ENCODE measurements at regions not wholly inside any gene's neighbourhood (a gene's known extent, or its start where the extent isn't known, plus 50 kb on each side); places are given as distances from the start of the nearest gene placed in this dataset.

DNA sequence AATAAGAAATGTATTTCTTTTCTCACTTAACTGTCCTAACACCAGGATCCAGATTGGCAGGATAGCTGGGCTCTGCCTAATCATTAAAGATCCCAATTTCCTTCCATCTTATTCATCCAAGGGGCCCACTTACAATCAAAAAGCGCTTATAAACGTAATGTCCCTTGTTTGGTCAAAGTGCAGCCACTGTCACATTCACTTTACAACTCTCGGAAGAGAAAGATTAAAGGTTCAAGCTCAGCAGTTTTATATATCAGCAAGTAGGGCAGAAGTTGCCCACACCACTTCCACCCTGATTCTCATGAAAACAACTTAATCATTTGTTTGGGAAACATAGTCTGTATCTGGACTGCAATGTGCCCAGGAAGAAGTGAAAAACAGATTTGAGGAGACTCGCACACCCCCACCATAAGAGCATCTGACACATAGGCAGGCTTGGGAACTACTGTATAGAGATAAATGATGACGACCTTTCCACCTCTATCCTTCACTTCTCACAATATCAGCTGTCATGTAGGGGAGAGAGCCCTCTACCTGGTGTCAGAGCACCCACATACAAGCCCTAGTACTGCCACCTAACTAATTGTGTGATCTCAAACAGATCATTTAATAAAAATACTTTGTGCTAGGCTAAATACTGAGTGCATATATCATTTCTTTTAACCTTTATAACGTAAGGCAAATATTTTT lies 80.8 kb downstream of the CAPZA3 start:
- H3K27ac ChIP-seq = no peak overlapping the region
- H3K27me3 ChIP-seq = no peaks in the 10 kb centered on the region
- no peak for DNase-seq (ENCODE audit: low spot score)
- peaks cover 0 to 5% of the 10 kb centered on the region in 2 donors for H3K4me1 ChIP-seq
- H3K4me3 ChIP-seq = no peak overlapping the region
- TF ChIP-seq CTCF (IDR thresholded peaks at IDR 0.05) = no peak
- H3K36me3 ChIP-seq = no peaks in the 10 kb centered on the region
- H3K9me3 ChIP-seq = no peaks in the 10 kb centered on the region

GRCh38 chr12:18819484-18819883 lies 81.6 kb downstream of the CAPZA3 start:
- H3K36me3 ChIP-seq = no peaks in the 10 kb centered on the region
- H3K4me3 ChIP-seq = no peak overlapping the region
- no peaks in the 10 kb centered on the region for H3K4me1 ChIP-seq
- no peak for DNase-seq (ENCODE audit: low spot score)
- no peak overlapping the region for H3K27ac ChIP-seq
- H3K9me3 ChIP-seq = no peaks in the 10 kb centered on the region
- TF ChIP-seq CTCF (IDR thresholded peaks at IDR 0.05) = no peak
- H3K27me3 ChIP-seq = no peaks in the 10 kb centered on the region

- Histone ChIP-seq H3K27me3 (no peaks in the 10 kb centered on the region), H3K27ac (no peak overlapping the region), H3K4me1 (no peaks in the 10 kb centered on the region), H3K4me3 (no peak overlapping the region), H3K36me3 (no peaks in the 10 kb centered on the region), H3K9me3 (peaks cover 0 to 6% of the 10 kb centered on the region in 2 donors)
- no peak for TF ChIP-seq CTCF (IDR thresholded peaks at IDR 0.05)
- DNase-seq (ENCODE audit: low spot score) = no peak
Measured at GRCh38 chr12:18823461-18823860, 85.5 kb downstream of the CAPZA3 start.

DNA sequence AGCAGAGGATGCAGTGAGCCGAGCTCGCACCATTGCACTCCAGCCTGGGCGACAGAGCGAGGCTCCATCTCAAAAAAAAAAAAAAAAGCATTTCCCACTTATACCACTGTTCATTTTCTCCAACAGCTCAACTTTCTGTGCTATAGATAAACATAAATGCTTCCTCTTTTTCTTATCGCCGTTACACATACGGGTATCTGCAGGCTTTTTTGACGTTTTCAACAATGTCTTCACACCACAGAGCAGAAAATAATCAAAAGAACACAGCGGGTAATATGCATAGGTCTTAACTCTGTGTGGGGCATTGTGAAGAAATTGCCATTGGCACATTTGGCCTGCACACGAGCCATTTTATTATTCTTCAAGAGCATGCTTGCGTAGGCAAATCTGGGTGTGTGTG lies 86.4 kb downstream of the CAPZA3 start:
- TF ChIP-seq CTCF (IDR thresholded peaks at IDR 0.05) = no peak
- Histone ChIP-seq H3K27ac (no peak overlapping the region), H3K4me3 (no peak overlapping the region), H3K4me1 (no peaks in the 10 kb centered on the region), H3K9me3 (peaks cover 0 to 14% of the 10 kb centered on the region in 2 donors), H3K27me3 (no peaks in the 10 kb centered on the region), H3K36me3 (no peaks in the 10 kb centered on the region)
- DNase-seq (ENCODE audit: low spot score) = no peak

DNA sequence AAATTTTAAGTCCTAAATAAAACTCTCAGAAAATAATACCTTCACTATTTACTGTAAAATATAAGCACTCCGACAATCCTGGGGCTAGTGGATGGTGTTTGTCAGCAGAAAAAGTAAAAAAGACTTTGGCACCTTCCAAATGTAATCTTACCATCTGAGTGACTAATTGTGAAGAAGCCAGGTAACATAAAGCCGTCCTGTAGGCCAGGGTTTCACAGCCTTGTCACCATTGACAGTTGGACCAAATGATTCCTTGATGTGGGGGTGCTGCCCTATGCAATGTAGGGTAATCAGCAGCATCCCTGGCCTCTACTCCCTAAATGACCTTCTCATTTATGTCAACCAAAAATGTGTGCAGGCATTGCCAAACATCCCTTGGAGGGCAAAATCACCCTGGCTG lies 87.2 kb downstream of the CAPZA3 start:
- Histone ChIP-seq H3K36me3 (no peaks in the 10 kb centered on the region), H3K9me3 (peaks cover 0 to 18% of the 10 kb centered on the region in 2 donors), H3K4me3 (no peak overlapping the region), H3K4me1 (no peaks in the 10 kb centered on the region), H3K27ac (no peak overlapping the region), H3K27me3 (no peaks in the 10 kb centered on the region)
- TF ChIP-seq CTCF (IDR thresholded peaks at IDR 0.05) = no peak
- DNase-seq (ENCODE audit: low spot score) = no peak

DNA sequence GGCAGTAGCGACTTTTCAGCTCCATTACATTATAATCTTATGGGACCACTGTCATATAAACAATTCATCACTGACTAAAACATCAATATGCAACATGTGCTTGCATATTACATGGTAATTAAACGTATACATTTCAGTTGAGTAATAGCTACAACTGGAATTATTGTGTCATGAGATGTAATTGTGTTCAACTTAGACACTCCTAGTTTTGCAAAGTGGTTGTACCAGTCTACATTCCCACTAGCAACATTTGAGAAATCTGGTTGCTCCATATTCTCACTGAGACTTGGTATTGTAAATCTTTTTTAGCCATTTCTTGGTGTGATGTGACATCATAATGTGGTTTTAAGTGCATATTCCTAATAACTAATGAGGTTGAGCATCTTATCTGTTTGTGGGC lies 90.0 kb downstream of the CAPZA3 start:
- Histone ChIP-seq H3K36me3 (no peaks in the 10 kb centered on the region), H3K27ac (no peak overlapping the region), H3K4me1 (no peaks in the 10 kb centered on the region), H3K27me3 (no peaks in the 10 kb centered on the region), H3K4me3 (no peak overlapping the region), H3K9me3 (peaks cover 0 to 18% of the 10 kb centered on the region in 2 donors)
- DNase-seq (ENCODE audit: low spot score) = no peak
- no peak for TF ChIP-seq CTCF (IDR thresholded peaks at IDR 0.05)
